K562 (cell line): ENCODE measurements at regions not wholly inside any gene's neighbourhood (a gene's known extent, or its start where the extent isn't known, plus 50 kb on each side); places are given as distances from the start of the nearest gene placed in this dataset.

ENCODE experiments used
- BACH1 ChIP-seq: fragments of 200-800 bp; sonication (Bioruptor generic); IDR thresholded peaks from 2 replicates; pipeline ENCODE4 v1.6.1; 2016; ENCODE audit warnings: missing genetic modification characterization, missing compliant biosample characterization
- HOMEZ ChIP-seq: fragments of 250-450 bp; sonication (Bioruptor Pico); IDR thresholded peaks from 2 replicates; pipeline ENCODE4 v1.4.0; 2020; ENCODE audit warnings: mild to moderate bottlenecking, moderate library complexity
- HSF4 ChIP-seq: fragments of 250-450 bp; sonication (Bioruptor Pico); IDR thresholded peaks from 2 replicates; pipeline ENCODE4 v2.1.2; 2022; ENCODE audit warnings: mild to moderate bottlenecking, moderate library complexity, borderline replicate concordance
- IRF9 ChIP-seq: fragments of 450-650 bp; IDR thresholded peaks from 2 replicates; pipeline ENCODE4 v1.6.1; 2016; ENCODE audit warnings: missing biosample characterization, missing genetic modification characterization
- MAFG ChIP-seq: fragments of 450-650 bp; conservative IDR thresholded peaks from 2 replicates; pipeline ENCODE4 v1.6.1; 2016; ENCODE audit warnings: missing genetic modification characterization, missing compliant biosample characterization
- MEF2D ChIP-seq: conservative IDR thresholded peaks from 2 replicates; pipeline ENCODE4 v1.6.1; 2016; ENCODE audit warnings: low read depth, missing genetic modification characterization, missing compliant biosample characterization
- NFXL1 ChIP-seq: fragments of 450-650 bp; formaldehyde crosslinking; IDR thresholded peaks from 2 replicates; pipeline ENCODE4 v1.4.0; 2021; ENCODE audit warnings: mild to moderate bottlenecking
- RNF219 ChIP-seq: fragments of 250-450 bp; sonication (Bioruptor Pico); IDR thresholded peaks from 2 replicates; pipeline ENCODE4 v1.5.0; 2022; ENCODE audit warnings: mild to moderate bottlenecking
- TCF15 ChIP-seq: fragments of 250-450 bp; sonication (Bioruptor Pico); IDR thresholded peaks from 2 replicates; pipeline ENCODE4 v1.8.0; 2022; ENCODE audit warnings: moderate library complexity, mild to moderate bottlenecking, inconsistent platforms
- TCFL5 ChIP-seq: fragments of 250-450 bp; sonication (Bioruptor Pico); conservative IDR thresholded peaks from 2 replicates; pipeline ENCODE4 v1.6.1; 2021; ENCODE audit warnings: mild to moderate bottlenecking, moderate library complexity, matching md5 sums
- ZBTB34 ChIP-seq: fragments of 250-450 bp; sonication (Bioruptor Pico); IDR thresholded peaks from 2 replicates; pipeline ENCODE4 v1.8.0; 2021; ENCODE audit warnings: mild to moderate bottlenecking, moderate library complexity
- ZKSCAN8 ChIP-seq: fragments of 200-800 bp; sonication (Bioruptor generic); IDR thresholded peaks from 2 replicates; pipeline ENCODE4 v1.6.1; 2016; ENCODE audit warnings: missing genetic modification characterization, missing compliant biosample characterization
- ZNF398 ChIP-seq: fragments of 250-450 bp; sonication (Bioruptor Pico); IDR thresholded peaks from 2 replicates; pipeline ENCODE4 v1.8.0; 2021; ENCODE audit warnings: moderate library complexity, mild to moderate bottlenecking, inconsistent platforms
- ZNF583 ChIP-seq: fragments of 250-450 bp; sonication (Bioruptor Pico); IDR thresholded peaks from 2 replicates; pipeline ENCODE4 v1.4.0; 2020
- ZNF639 ChIP-seq, 2 experiments: fragments of 200-800 bp in 1 of 2; sonication (Bioruptor generic) in 1 of 2; sonication (generic) in 1 of 2; formaldehyde crosslinking in 1 of 2; IDR thresholded peaks in 1 of 2; conservative IDR thresholded peaks in 1 of 2; 2 replicates each; pipeline versions ENCODE4 v1.5.0 to v1.6.1; 2016 to 2020; ENCODE audit warnings: missing compliant biosample characterization in 1 of 2, missing genetic modification characterization in 1 of 2, missing genetic modification reagents in 1 of 2
- ZNF76 ChIP-seq: fragments of 250-450 bp; sonication (Bioruptor Pico); IDR thresholded peaks from 2 replicates; pipeline ENCODE4 v1.4.0; 2020; ENCODE audit warnings: mild to moderate bottlenecking, moderate library complexity, borderline replicate concordance

- TF ChIP-seq ZNF639 (CRISPR knock-in tag; conservative IDR thresholded peaks at IDR 0.05 in 1 of 2, IDR thresholded peaks at IDR 0.05 in 1 of 2) = peak in 1 of 2 experiments; percentile 85; a peak in 2 of 4 replicates
- TF ChIP-seq HOMEZ (CRISPR knock-in tag) = peak; percentile 31; the same call in 1 of the 2 replicates
- peak; percentile 71; the same call in 1 of the 2 replicates for TF ChIP-seq BACH1 (tag)
- peak; percentile 98 for TF ChIP-seq IRF9 (tag)
- TF ChIP-seq TCF15 (CRISPR knock-in tag) = 0 out of 2 replicates have a peak, but pooled peaks have one; percentile 72
- 0 out of 2 replicates have a peak, but pooled peaks have one; percentile 22 for TF ChIP-seq TCFL5 (CRISPR knock-in tag)
- peak; percentile 64 for TF ChIP-seq ZNF398
- peak; percentile 84; the same call in 1 of the 2 replicates for TF ChIP-seq ZNF76 (CRISPR knock-in tag)
- TF ChIP-seq NFXL1 (CRISPR knock-in tag) = peak; percentile 87
- peak; percentile 94 for TF ChIP-seq MEF2D (tag)
- peak; percentile 98 for TF ChIP-seq ZNF583 (CRISPR knock-in tag)
- TF ChIP-seq MAFG (tag) = peak; percentile 58
- TF ChIP-seq ZKSCAN8 = peak; percentile 75; the same call in 1 of the 2 replicates
- TF ChIP-seq ZBTB34 = peak; percentile 73; the same call in 1 of the 2 replicates
- TF ChIP-seq HSF4 (CRISPR knock-in tag) = peak; percentile 83; the same call in 1 of the 2 replicates
- 0 out of 2 replicates have a peak, but pooled peaks have one; percentile 65 for TF ChIP-seq RNF219
These were observed 56.6 kb upstream of the BDP1 start (continued) for GRCh38 chr5:71398859-71399258.
